H1 (cell line): ENCODE measurements at regions not wholly inside any gene's neighbourhood (a gene's known extent, or its start where the extent isn't known, plus 50 kb on each side); places are given as distances from the start of the nearest gene placed in this dataset.

Source experiments
- ASH2L ChIP-seq: fragments of 200-600, 300-600 bp; sonication (generic); IDR thresholded peaks from one replicate; pipeline ENCODE4 v1.7.1; 2017; ENCODE audit warnings: low read length
- BCL11A ChIP-seq, 2 experiments: IDR thresholded peaks; one replicate each; pipeline ENCODE4 v1.6.1; 2011; ENCODE audit warnings: low read depth in 2 of 2, low read length in 2 of 2, mild to moderate bottlenecking in 2 of 2
- CHD7 ChIP-seq: fragments of 300-600 bp; sonication (generic); IDR thresholded peaks from 2 replicates; pipeline ENCODE4 v1.7.1; 2012; ENCODE audit warnings: low read length, moderate library complexity, mild to moderate bottlenecking, inconsistent platforms; ENCODE audit not compliant: insufficient replicate concordance
- POU5F1 ChIP-seq: IDR thresholded peaks from 2 replicates; pipeline ENCODE4 v1.6.1; 2011; ENCODE audit warnings: low read depth, mild to moderate bottlenecking, low read length, moderate library complexity
- SIX5 ChIP-seq: IDR thresholded peaks from 2 replicates; pipeline ENCODE4 v1.6.1; 2011; ENCODE audit warnings: mild to moderate bottlenecking, low read depth, low read length
- SUZ12 ChIP-seq: fragments of 200-600 bp; sonication (generic); IDR thresholded peaks from 2 replicates; pipeline ENCODE4 v1.6.1; 2012; ENCODE audit warnings: mild to moderate bottlenecking, inconsistent platforms, low read length, moderate library complexity, mixed read lengths

GRCh38 chr2:196487417-196487816 lies 152.1 kb upstream of the CCDC150 start (continued):
- TF ChIP-seq CHD7, result no peak
- TF ChIP-seq SUZ12, result no peak
- TF ChIP-seq ASH2L, result no peak
- TF ChIP-seq POU5F1, result no peak
- no peak for TF ChIP-seq BCL11A (IDR thresholded peaks at IDR 0.05; ENCODE audit: low read depth in 2 of 2, low read length in 2 of 2)
- TF ChIP-seq SIX5, result no peak
